ENCODE measurements at regions not wholly inside any gene's neighbourhood (a gene's known extent, or its start where the extent isn't known, plus 50 kb on each side); places are given as distances from the start of the nearest gene placed in this dataset.
A peak's percentile ranks its signal among the peaks of the same experiment; 100 is the strongest.

DNA sequence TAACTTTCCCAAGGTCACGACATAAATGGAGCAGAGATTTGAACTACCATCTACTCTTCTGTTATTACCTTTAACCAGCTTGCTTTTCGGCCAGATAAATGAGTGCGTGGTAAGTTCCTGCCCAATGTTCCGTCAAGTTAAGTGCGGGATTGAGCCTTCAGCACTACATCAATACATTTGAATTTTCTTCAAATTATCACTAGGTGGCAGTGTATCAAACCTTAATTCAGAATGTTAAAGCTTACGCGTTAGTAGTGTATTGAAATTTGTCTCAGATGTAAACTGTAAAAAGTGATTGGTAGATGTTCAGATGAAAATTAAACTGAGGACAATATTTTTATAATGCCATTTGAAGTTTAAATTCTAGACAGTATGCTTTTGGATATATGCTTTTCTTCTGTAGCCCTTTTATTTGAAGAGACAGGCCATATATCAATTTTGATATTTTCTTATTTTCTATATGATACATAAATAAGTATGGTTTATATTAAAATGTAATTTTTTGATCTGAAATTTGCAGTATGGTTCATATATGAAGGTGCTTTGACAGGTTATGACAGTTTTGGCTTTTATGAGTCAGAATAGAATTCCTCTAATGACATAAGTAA is 681.3 kb downstream of the ADCYAP1 start:
- no peak overlapping the region for H3K4me3 ChIP-seq (ENCODE audit: low read length)
- TF ChIP-seq, protein P1, sequence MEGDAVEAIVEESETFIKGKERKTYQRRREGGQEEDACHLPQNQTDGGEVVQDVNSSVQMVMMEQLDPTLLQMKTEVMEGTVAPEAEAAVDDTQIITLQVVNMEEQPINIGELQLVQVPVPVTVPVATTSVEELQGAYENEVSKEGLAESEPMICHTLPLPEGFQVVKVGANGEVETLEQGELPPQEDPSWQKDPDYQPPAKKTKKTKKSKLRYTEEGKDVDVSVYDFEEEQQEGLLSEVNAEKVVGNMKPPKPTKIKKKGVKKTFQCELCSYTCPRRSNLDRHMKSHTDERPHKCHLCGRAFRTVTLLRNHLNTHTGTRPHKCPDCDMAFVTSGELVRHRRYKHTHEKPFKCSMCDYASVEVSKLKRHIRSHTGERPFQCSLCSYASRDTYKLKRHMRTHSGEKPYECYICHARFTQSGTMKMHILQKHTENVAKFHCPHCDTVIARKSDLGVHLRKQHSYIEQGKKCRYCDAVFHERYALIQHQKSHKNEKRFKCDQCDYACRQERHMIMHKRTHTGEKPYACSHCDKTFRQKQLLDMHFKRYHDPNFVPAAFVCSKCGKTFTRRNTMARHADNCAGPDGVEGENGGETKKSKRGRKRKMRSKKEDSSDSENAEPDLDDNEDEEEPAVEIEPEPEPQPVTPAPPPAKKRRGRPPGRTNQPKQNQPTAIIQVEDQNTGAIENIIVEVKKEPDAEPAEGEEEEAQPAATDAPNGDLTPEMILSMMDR (conservative IDR thresholded peaks at IDR 0.05; ENCODE audit: low read depth, low read length): peak; percentile 47
- DNase-seq (ENCODE audit: low read depth): no peak

DNA sequence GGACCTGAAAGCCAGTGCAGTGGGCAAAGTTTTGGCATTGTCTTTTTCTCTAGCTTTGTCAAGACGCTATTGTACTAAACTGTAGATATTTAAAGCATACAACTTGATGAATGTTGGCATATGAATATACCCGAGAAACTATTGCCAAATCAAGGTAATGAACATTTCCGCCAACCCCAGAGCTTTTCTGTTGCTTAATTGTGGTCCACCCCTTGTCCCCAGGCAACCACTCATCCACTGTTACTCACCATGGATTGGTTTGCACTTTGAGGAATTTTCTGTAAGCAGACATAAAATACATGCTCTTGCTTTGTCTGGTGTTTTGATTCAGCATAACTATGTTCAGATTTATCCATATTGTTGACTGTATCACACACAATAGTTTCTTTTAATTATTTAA is 688.4 kb downstream of the ADCYAP1 start:
- H3K4me3 ChIP-seq (ENCODE audit: low read length): no peak overlapping the region
- TF ChIP-seq, protein P1 (conservative IDR thresholded peaks at IDR 0.05; ENCODE audit: low read depth, low read length): no peak
- DNase-seq (ENCODE audit: low read depth): no peak

DNA sequence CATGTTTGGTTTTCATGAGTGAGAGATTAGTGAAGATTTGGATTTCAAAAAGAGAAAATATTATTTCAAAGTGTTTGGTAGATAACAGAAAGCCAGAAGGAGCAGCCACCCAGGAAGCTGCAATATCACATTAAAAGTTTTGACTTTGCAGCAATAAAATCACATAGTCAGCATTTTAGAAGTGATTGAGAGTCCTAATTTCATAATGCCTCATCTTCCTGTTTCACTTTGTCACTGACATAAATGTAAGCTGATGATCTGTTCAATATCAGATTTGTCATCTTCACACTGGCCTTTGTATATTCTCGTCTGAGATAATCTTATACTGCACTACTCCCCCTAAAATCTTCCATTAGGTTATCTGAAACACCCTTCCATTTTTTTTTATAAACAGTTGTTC is 690.5 kb downstream of the ADCYAP1 start:
- no peak for DNase-seq (ENCODE audit: low read depth)
- TF ChIP-seq, protein P1 (conservative IDR thresholded peaks at IDR 0.05; ENCODE audit: low read depth, low read length): no peak
- no peak overlapping the region for H3K4me3 ChIP-seq (ENCODE audit: low read length)

DNA sequence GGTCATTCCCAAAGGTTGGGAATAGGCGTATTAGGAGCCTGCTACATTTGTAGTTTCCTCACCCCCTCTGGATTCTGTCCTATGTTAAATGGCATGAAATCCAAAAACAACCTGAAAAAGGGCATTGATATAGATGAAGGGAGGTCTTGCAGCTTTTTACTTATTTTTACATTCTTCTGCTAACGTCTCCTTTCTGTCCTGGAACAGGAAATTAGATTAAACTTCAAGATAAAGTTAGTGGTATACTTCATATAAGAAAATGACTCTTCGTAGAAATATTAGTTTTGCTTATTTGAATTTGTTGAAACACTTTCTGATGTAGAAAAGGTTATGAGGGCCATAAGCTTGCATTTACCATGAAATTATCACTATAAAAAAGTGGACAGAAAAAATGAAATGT is 694.5 kb downstream of the ADCYAP1 start:
- DNase-seq (ENCODE audit: low read depth): no peak
- no peak overlapping the region for H3K4me3 ChIP-seq (ENCODE audit: low read length)
- TF ChIP-seq, protein P1 (conservative IDR thresholded peaks at IDR 0.05; ENCODE audit: low read depth, low read length): no peak

DNA sequence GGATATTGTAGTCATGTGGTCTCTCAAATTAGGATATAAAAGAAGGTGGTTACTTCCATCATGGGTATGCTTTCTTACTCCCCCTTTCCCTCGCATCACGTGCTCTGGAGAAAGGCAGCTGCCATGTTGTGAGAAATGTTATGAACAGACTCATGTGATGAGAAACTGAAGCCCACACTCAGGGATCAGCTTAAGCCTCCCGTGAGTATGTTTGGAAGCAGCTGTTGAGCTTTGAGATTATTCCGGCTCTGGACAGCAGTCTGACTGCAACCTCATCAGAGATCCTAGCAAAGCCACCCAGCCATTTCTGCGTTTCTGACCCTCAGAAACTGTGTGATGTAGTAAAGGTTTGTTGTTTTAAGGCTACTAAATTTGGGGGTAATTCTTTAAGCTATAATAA is 700.1 kb downstream of the ADCYAP1 start:
- TF ChIP-seq, protein P1 (conservative IDR thresholded peaks at IDR 0.05; ENCODE audit: low read depth, low read length): no peak
- DNase-seq (ENCODE audit: low read depth): peak; percentile 5
- H3K4me3 ChIP-seq (ENCODE audit: low read length): no peak overlapping the region

DNA sequence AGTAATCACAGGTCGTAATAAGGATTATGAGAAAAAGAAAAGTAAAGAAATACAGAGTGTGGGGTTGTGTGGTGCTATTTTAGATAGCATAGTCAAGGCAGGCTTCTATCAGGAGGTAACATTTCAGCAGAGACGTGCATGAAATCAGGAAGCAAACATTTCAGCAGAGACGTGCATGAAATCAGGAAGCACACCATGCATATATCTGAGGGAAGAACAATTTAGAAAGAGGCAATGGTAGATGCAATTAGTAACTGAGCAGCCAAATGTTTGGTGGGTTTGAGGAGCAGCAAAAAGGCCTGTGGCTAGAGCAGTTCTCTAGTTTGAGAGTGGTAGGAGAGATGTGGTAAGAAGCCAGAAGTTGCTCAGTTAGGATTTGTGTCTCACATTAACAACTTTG is 713.7 kb downstream of the ADCYAP1 start:
- TF ChIP-seq, protein P1 (conservative IDR thresholded peaks at IDR 0.05; ENCODE audit: low read depth, low read length): no peak
- no peak for DNase-seq (ENCODE audit: low read depth)
- no peak overlapping the region for H3K4me3 ChIP-seq (ENCODE audit: low read length)

DNA sequence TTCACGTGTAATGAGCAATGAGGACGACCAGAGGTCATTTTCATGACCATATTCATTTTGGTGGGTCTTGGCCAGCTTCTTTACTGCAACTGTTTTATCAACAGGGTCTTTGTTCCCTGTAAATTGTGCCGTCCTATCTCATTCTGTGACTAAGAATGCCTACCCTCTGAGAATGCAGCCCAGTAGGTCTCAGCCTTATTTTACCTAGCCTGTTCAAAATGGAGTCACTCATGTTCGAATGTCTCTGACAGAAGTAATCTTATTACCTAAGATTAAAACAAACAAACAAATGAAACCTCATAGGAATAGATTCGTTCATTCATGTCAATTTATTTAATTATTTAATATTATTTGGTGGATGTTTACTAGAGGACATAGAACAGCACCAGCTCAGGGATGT is 714.8 kb downstream of the ADCYAP1 start:
- no peak overlapping the region for H3K4me3 ChIP-seq (ENCODE audit: low read length)
- TF ChIP-seq, protein P1 (conservative IDR thresholded peaks at IDR 0.05; ENCODE audit: low read depth, low read length): no peak
- no peak for DNase-seq (ENCODE audit: low read depth)

Data from retinal pigment epithelial cell (primary cell).